ENCODE measurements at regions not wholly inside any gene's neighbourhood (a gene's known extent, or its start where the extent isn't known, plus 50 kb on each side); places are given as distances from the start of the nearest gene placed in this dataset.

DNA sequence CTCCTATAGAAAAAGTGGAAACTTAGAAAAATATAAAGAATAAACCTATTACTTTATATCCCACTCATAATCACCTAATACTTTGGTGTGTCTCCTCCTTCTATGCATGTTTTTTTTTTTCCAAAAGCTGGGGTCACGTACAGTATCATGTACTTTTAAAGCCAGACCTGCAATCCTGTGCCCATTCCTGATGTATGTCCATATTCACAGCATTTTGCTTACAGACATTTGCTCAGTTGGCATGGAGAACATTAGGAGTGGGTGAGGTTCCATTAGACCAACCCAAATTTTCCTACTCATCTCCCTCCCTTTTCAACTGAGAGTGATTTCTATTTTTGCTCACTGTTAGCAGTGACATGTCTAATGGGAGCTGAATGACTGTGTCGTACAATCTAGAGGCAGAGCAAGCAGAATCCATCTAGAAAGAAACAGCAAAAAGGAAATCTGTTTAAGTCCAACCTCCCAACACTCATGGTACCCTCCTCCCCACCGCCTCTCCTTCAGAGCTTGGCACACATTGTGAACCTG is 195.6 kb upstream of the KLF3 start:
- no peaks in the 10 kb centered on the region for H3K36me3 ChIP-seq (ENCODE audit: insufficient read depth, low read length)
- no peak overlapping the region for H3K4me2 ChIP-seq (ENCODE audit: low read length)
- H3K4me3 ChIP-seq (ENCODE audit: low read length) = no peak overlapping the region
- no peaks in the 10 kb centered on the region for H3K9me2 ChIP-seq (ENCODE audit: insufficient read depth, low read length)
- TF ChIP-seq, protein P1, sequence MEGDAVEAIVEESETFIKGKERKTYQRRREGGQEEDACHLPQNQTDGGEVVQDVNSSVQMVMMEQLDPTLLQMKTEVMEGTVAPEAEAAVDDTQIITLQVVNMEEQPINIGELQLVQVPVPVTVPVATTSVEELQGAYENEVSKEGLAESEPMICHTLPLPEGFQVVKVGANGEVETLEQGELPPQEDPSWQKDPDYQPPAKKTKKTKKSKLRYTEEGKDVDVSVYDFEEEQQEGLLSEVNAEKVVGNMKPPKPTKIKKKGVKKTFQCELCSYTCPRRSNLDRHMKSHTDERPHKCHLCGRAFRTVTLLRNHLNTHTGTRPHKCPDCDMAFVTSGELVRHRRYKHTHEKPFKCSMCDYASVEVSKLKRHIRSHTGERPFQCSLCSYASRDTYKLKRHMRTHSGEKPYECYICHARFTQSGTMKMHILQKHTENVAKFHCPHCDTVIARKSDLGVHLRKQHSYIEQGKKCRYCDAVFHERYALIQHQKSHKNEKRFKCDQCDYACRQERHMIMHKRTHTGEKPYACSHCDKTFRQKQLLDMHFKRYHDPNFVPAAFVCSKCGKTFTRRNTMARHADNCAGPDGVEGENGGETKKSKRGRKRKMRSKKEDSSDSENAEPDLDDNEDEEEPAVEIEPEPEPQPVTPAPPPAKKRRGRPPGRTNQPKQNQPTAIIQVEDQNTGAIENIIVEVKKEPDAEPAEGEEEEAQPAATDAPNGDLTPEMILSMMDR (IDR thresholded peaks at IDR 0.05; ENCODE audit: poor library complexity, severe bottlenecking) = no peak
- TF ChIP-seq EP300 (conservative IDR thresholded peaks at IDR 0.05; ENCODE audit: poor library complexity, severe bottlenecking) (no peak), RAD21 (conservative IDR thresholded peaks at IDR 0.05) (no peak), MXI1 (conservative IDR thresholded peaks at IDR 0.05; ENCODE audit: poor library complexity, severe bottlenecking) (no peak), EZH2 (IDR thresholded peaks at IDR 0.05; ENCODE audit: borderline replicate concordance, insufficient read depth, low read length, poor library complexity, severe bottlenecking) (no peak), POLR2AphosphoS5 (IDR thresholded peaks at IDR 0.05) (no peak), TAF1 (IDR thresholded peaks at IDR 0.05; ENCODE audit: low read depth) (no peak), SMC3 (conservative IDR thresholded peaks at IDR 0.05; ENCODE audit: poor library complexity) (no peak)
- TF ChIP-seq, protein P2, sequence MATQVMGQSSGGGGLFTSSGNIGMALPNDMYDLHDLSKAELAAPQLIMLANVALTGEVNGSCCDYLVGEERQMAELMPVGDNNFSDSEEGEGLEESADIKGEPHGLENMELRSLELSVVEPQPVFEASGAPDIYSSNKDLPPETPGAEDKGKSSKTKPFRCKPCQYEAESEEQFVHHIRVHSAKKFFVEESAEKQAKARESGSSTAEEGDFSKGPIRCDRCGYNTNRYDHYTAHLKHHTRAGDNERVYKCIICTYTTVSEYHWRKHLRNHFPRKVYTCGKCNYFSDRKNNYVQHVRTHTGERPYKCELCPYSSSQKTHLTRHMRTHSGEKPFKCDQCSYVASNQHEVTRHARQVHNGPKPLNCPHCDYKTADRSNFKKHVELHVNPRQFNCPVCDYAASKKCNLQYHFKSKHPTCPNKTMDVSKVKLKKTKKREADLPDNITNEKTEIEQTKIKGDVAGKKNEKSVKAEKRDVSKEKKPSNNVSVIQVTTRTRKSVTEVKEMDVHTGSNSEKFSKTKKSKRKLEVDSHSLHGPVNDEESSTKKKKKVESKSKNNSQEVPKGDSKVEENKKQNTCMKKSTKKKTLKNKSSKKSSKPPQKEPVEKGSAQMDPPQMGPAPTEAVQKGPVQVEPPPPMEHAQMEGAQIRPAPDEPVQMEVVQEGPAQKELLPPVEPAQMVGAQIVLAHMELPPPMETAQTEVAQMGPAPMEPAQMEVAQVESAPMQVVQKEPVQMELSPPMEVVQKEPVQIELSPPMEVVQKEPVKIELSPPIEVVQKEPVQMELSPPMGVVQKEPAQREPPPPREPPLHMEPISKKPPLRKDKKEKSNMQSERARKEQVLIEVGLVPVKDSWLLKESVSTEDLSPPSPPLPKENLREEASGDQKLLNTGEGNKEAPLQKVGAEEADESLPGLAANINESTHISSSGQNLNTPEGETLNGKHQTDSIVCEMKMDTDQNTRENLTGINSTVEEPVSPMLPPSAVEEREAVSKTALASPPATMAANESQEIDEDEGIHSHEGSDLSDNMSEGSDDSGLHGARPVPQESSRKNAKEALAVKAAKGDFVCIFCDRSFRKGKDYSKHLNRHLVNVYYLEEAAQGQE (IDR thresholded peaks at IDR 0.05; ENCODE audit: borderline replicate concordance) = no peak
- H3K27ac ChIP-seq (ENCODE audit: low read length) = no peak overlapping the region
- H3K9ac ChIP-seq (ENCODE audit: low read length) = no peak overlapping the region
- H3F3A ChIP-seq (ENCODE audit: insufficient read depth, low read length, poor library complexity, severe bottlenecking) = no peaks in the 10 kb centered on the region
- H3K27me3 ChIP-seq (ENCODE audit: insufficient read depth, low read depth, low read length) = no peaks in the 10 kb centered on the region
- H4K20me1 ChIP-seq (ENCODE audit: insufficient read depth) = no peaks in the 10 kb centered on the region
- H3K9me3 ChIP-seq (ENCODE audit: low read length) = no peaks in the 10 kb centered on the region
- H2AFZ ChIP-seq (ENCODE audit: low read depth, low read length) = no peak overlapping the region
- H3K79me2 ChIP-seq (replicated peaks; ENCODE audit: insufficient read depth, low read length) = no peaks in the 10 kb centered on the region

DNA sequence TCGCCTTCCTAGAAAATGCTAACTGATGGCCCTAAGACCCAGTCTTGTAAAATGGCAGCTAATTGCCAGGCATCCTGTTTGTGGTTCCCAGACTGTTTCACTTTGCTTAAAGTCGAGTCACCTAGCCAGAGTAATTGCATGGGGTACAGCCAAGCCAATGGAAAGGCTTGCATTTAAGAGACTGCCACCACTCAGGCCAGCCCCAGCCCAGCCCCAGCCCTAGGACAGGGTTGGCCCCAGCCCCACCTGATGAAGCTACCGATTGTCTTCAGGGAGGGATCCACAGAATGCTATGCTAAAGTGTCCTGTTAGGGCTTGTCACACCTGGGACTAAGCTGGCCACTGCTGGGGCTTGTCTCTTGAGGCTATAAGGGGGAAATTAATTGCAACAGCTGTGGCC is 194.6 kb upstream of the KLF3 start:
- no peak overlapping the region for H3K4me2 ChIP-seq (ENCODE audit: low read length)
- H3F3A ChIP-seq (ENCODE audit: insufficient read depth, low read length, poor library complexity, severe bottlenecking) = no peaks in the 10 kb centered on the region
- no peaks in the 10 kb centered on the region for H3K9me2 ChIP-seq (ENCODE audit: insufficient read depth, low read length)
- no peaks in the 10 kb centered on the region for H3K27me3 ChIP-seq (ENCODE audit: insufficient read depth, low read depth, low read length)
- TF ChIP-seq, protein P1 (IDR thresholded peaks at IDR 0.05; ENCODE audit: poor library complexity, severe bottlenecking) = no peak
- TF ChIP-seq EZH2 (IDR thresholded peaks at IDR 0.05; ENCODE audit: borderline replicate concordance, insufficient read depth, low read length, poor library complexity, severe bottlenecking) (no peak), MXI1 (conservative IDR thresholded peaks at IDR 0.05; ENCODE audit: poor library complexity, severe bottlenecking) (no peak), EP300 (conservative IDR thresholded peaks at IDR 0.05; ENCODE audit: poor library complexity, severe bottlenecking) (no peak), RAD21 (conservative IDR thresholded peaks at IDR 0.05) (no peak), POLR2AphosphoS5 (IDR thresholded peaks at IDR 0.05) (no peak), SMC3 (conservative IDR thresholded peaks at IDR 0.05; ENCODE audit: poor library complexity) (no peak), TAF1 (IDR thresholded peaks at IDR 0.05; ENCODE audit: low read depth) (no peak)
- TF ChIP-seq, protein P2 (IDR thresholded peaks at IDR 0.05; ENCODE audit: borderline replicate concordance) = no peak
- H2AFZ ChIP-seq (ENCODE audit: low read depth, low read length) = no peak overlapping the region
- H3K79me2 ChIP-seq (replicated peaks; ENCODE audit: insufficient read depth, low read length) = no peaks in the 10 kb centered on the region
- no peak overlapping the region for H3K9ac ChIP-seq (ENCODE audit: low read length)
- H3K27ac ChIP-seq (ENCODE audit: low read length) = no peak overlapping the region
- no peaks in the 10 kb centered on the region for H3K9me3 ChIP-seq (ENCODE audit: low read length)
- H4K20me1 ChIP-seq (ENCODE audit: insufficient read depth) = no peaks in the 10 kb centered on the region
- no peak overlapping the region for H3K4me3 ChIP-seq (ENCODE audit: low read length)
- no peaks in the 10 kb centered on the region for H3K36me3 ChIP-seq (ENCODE audit: insufficient read depth, low read length)
